NK-92 treated with Interleukin-12 subunit alpha and Interleukin-12 subunit beta, amount 100 ng/mL, for 24 hours (cell line): ENCODE measurements at regions not wholly inside any gene's neighbourhood (a gene's known extent, or its start where the extent isn't known, plus 50 kb on each side); places are given as distances from the start of the nearest gene placed in this dataset.
"Not testable (repeated sequence)": the region's sequence is repeated elsewhere in the genome, so short reads cannot be mapped to it uniquely, and the experiment has no call there.

Source experiments
- DNase-seq: peaks from one replicate; lab custom pipeline; 2025; lab: John Stamatoyannopoulos, UW

- DNase-seq, result no peak
These were observed 1366.3 kb downstream of the OLFM4 start for GRCh38 chr13:54394908-54395307.

DNA sequence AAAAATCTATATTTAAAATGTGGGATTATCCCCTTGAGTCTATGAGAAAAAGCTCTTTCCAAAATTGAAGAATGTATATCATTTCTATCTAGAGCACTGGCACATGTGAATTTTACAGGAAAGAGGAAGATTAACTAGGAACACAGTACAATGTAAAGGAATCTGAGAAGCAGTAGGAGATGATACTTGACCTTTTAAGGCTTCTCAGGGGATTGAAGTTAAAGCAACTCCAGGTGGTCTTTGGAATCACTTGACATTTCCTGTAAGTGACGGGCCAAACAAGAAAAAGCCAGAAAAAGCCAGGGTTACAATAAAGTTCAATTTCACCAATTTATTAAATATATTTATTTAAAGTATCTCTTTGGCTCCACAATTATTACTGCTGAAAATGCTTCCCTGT is 1373.9 kb downstream of the OLFM4 start:
- no peak for DNase-seq

- no peak for DNase-seq
These were observed 1387.2 kb downstream of the OLFM4 start for GRCh38 chr13:54415753-54416366.

GRCh38 chr13:54422946-54423345 is 1394.3 kb downstream of the OLFM4 start:
- DNase-seq, result not testable (repeated sequence)

- no peak for DNase-seq
These were observed 1395.7 kb downstream of the OLFM4 start for GRCh38 chr13:54424344-54424743.

GRCh38 chr13:54433493-54434206 is 1405.0 kb downstream of the OLFM4 start:
- DNase-seq, result no peak

- DNase-seq, result not testable (repeated sequence)
These were observed 1412.3 kb downstream of the OLFM4 start for GRCh38 chr13:54440853-54441400.

GRCh38 chr13:54445453-54445852 is 1416.8 kb downstream of the OLFM4 start:
- no peak for DNase-seq

GRCh38 chr13:54445865-54446264 is 1417.3 kb downstream of the OLFM4 start:
- DNase-seq, result no peak

GRCh38 chr13:54449922-54450321 is 1421.3 kb downstream of the OLFM4 start:
- no peak for DNase-seq

DNA sequence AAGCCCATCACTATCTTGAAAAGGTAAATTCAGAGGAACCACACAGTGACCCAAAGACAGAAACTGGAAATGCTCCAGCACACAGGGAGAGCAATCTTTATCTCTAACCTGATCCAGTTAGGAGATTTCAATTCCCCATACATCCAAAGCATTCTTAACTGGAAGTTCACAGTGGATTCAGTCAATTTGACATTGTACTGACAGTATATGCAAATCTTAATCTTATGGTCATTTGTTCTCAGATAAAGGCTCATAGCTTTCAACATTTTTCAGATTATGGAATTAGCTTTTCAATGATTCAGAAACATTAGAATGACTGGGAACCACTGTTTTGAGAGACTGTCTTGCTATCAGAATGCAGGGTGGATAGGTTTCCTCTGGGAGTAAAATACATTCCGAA is 1455.6 kb downstream of the OLFM4 start:
- no peak for DNase-seq

DNA sequence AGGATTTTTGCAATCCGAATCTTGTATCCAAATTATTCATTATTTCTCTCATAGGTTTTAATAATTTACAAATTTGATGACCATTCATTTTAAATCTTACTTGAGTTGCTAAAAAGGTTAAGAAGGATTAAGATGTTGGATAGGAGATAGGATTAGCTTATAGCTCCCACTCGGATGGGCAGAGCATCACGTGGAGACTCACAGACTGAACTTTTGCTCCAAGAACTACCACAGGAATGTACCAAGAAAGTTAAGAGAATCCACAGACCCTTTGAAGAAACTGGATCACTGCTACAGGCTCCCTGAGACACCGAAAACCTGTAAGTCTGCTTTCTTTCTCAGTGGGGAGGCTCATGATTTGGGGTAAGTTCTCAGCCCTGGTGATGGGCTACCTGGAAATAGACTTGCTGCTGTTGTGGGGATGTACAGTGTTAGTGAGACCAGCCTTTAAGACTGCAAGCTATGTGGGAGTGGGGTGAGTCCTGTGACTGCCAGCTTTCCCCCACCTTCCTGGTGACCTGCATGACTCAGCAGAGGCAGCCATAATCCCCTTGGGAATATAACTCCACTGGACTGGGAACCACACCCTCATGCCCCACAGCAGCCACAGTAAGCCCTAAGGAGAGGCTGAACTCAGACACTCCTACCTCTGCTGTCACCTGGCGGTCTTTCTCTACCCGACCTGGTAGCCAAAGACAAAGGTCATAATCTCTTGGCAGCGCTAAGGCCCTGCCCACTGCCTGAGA is 1458.0 kb downstream of the OLFM4 start:
- no peak for DNase-seq

GRCh38 chr13:54489359-54489758 is 1460.7 kb downstream of the OLFM4 start:
- no peak for DNase-seq

GRCh38 chr13:54492995-54493394 is 1464.4 kb downstream of the OLFM4 start:
- DNase-seq, result no peak

- DNase-seq, result no peak
These were observed 1482.8 kb downstream of the OLFM4 start for GRCh38 chr13:54511366-54511765.

GRCh38 chr13:54513254-54513653 is 1484.6 kb downstream of the OLFM4 start:
- no peak for DNase-seq

- DNase-seq, result no peak
These were observed 1507.5 kb downstream of the OLFM4 start for GRCh38 chr13:54536112-54536511.

- no peak for DNase-seq
These were observed 1534.7 kb downstream of the OLFM4 start for GRCh38 chr13:54563286-54563685.

GRCh38 chr13:54572037-54572436 is 1543.4 kb downstream of the OLFM4 start:
- not testable (repeated sequence) for DNase-seq

GRCh38 chr13:54573186-54573585 is 1544.6 kb downstream of the OLFM4 start:
- DNase-seq, result no peak

- no peak for DNase-seq
These were observed 1546.2 kb downstream of the OLFM4 start for GRCh38 chr13:54574791-54575190.

DNA sequence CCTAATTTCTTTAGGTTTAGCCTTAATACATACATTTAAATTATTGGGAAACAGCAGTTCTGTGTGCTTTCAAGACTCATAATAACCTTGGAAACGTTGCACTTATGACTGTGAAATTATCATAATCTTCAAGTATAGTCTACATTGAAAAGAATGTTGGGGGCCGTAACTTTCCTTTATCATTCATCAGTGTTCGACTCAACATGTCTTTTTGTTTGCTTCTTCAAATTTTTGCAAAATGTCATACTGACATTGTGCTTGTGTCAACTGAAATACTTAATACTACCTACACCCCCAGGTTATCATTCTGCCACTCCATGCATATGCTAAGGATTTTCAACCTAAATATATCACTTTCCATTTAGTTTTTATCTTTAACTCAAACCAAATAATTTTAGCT is 1562.9 kb downstream of the OLFM4 start:
- DNase-seq, result no peak

GRCh38 chr13:54592201-54592600 is 1563.6 kb downstream of the OLFM4 start:
- no peak for DNase-seq
